SK-N-SH (cell line): ENCODE measurements at regions not wholly inside any gene's neighbourhood (a gene's known extent, or its start where the extent isn't known, plus 50 kb on each side); places are given as distances from the start of the nearest gene placed in this dataset.
A peak's percentile ranks its signal among the peaks of the same experiment; 100 is the strongest.

Experiments
- CTCF ChIA-PET: fragments of 300-600, 350-600 bp; formaldehyde crosslinking; extraction: SDS; loops from one replicate; lab custom pipeline; 2021; lab: Yijun Ruan, JAX
- POLR2A ChIA-PET: fragments of 350-600 bp; sonication (Branson Sonifier 250); formaldehyde crosslinking; extraction: SDS; loops from one replicate; lab custom pipeline; 2020; ENCODE audit warnings: antibody characterized with exemption, inconsistent platforms; lab: Yijun Ruan, JAX
- DNase-seq: peaks from one replicate; pipeline ENCODE4 v3.0.0; 2012
- H2AFZ ChIP-seq: fragments of 200-600 bp; sonication (generic); 2 replicates; pipeline ENCODE4 v1.8.1; 2016; ENCODE audit warnings: antibody characterized with exemption, mild to moderate bottlenecking, low read depth
- H3F3A ChIP-seq: fragments of 200-600 bp; sonication (generic); replicated peaks from 2 replicates; pipeline ENCODE3; 2016; ENCODE audit warnings: antibody characterized with exemption, mild to moderate bottlenecking; ENCODE audit not compliant: insufficient read depth
- H3K27ac ChIP-seq, 2 experiments: fragments of 200-500 bp in 1 of 2; fragments of 200-600 bp in 1 of 2; sonication (Bioruptor generic) in 1 of 2; sonication (generic), shearing (Covaris generic) in 1 of 2; 2 replicates each; pipeline versions ENCODE4 v1.5.1 to v1.6.1; 2014 to 2016; ENCODE audit warnings: low read depth in 2 of 2, inconsistent platforms in 1 of 2, low read length in 1 of 2, mild to moderate bottlenecking in 1 of 2, mixed read lengths in 1 of 2
- H3K27me3 ChIP-seq: fragments of 200-600 bp; sonication (generic), shearing (Covaris generic); 2 replicates; pipeline ENCODE4 v1.6.1; 2016; ENCODE audit warnings: mixed run types; ENCODE audit not compliant: insufficient read depth
- H3K36me3 ChIP-seq, 2 experiments: fragments of 200-500 bp in 1 of 2; fragments of 200-600 bp in 1 of 2; sonication (Bioruptor generic) in 1 of 2; sonication (generic) in 1 of 2; replicated peaks in 1 of 2; 2 replicates each; pipeline versions ENCODE3 to v1.5.1; 2014 to 2016; ENCODE audit warnings: low read length in 1 of 2, mild to moderate bottlenecking in 1 of 2; ENCODE audit not compliant: insufficient read depth in 2 of 2, control insufficient read depth in 1 of 2
- H3K4me1 ChIP-seq, 2 experiments: fragments of 200-500 bp in 1 of 2; fragments of 200-600 bp in 1 of 2; sonication (Bioruptor generic) in 1 of 2; sonication (generic), shearing (Covaris generic) in 1 of 2; 2 replicates each; pipeline versions ENCODE4 v1.5.1 to v1.6.1; 2014 to 2016; ENCODE audit warnings: low read depth in 1 of 2, low read length in 1 of 2, mixed run types in 1 of 2; ENCODE audit not compliant: insufficient read depth in 2 of 2, control insufficient read depth in 1 of 2
- H3K4me2 ChIP-seq: fragments of 200-600 bp; sonication (generic), shearing (Covaris generic); 2 replicates; pipeline ENCODE4 v1.6.1; 2017; ENCODE audit warnings: mixed run types
- H3K4me3 ChIP-seq, 2 experiments: fragments of 200-500 bp in 1 of 2; fragments of 200-600 bp in 1 of 2; sonication (Bioruptor generic) in 1 of 2; sonication (generic), shearing (Covaris generic) in 1 of 2; 2 replicates each; pipeline versions ENCODE4 v1.5.1 to v1.8.1; 2014 to 2016; ENCODE audit warnings: low read depth in 2 of 2, inconsistent platforms in 1 of 2, low read length in 1 of 2, mild to moderate bottlenecking in 1 of 2, mixed read lengths in 1 of 2, moderate library complexity in 1 of 2
- H3K79me2 ChIP-seq: fragments of 200-600 bp; sonication (generic); 2 replicates; pipeline ENCODE4 v1.8.1; 2017; ENCODE audit warnings: mild to moderate bottlenecking; ENCODE audit not compliant: insufficient read depth
- H3K9ac ChIP-seq: fragments of 200-600 bp; sonication (generic); 2 replicates; pipeline ENCODE4 v1.6.1; 2017; ENCODE audit warnings: mixed run types
- H3K9me2 ChIP-seq: fragments of 200-600 bp; sonication (generic); 2 replicates; pipeline ENCODE4 v1.6.1; 2017; ENCODE audit warnings: mixed run types
- H3K9me3 ChIP-seq: fragments of 200-600 bp; sonication (generic); 2 replicates; pipeline ENCODE4 v1.6.1; 2017; ENCODE audit warnings: mixed run types, mild to moderate bottlenecking, moderate library complexity
- H4K20me1 ChIP-seq: fragments of 200-600 bp; sonication (generic); 2 replicates; pipeline ENCODE4 v1.6.1; 2017; ENCODE audit warnings: mild to moderate bottlenecking, mixed run types; ENCODE audit not compliant: insufficient read depth
- ELF1 ChIP-seq: IDR thresholded peaks from 2 replicates; pipeline ENCODE4 v1.4.0; 2012
- EZH2phosphoT487 ChIP-seq: fragments of 200-600 bp; sonication (generic); IDR thresholded peaks from 2 replicates; pipeline ENCODE4 v1.6.1; 2017; ENCODE audit warnings: low read depth, mixed run types, mild to moderate bottlenecking, antibody characterized with exemption, moderate library complexity, borderline replicate concordance
- FOSL2 ChIP-seq: IDR thresholded peaks from 2 replicates; pipeline ENCODE4 v1.4.0; 2012; ENCODE audit warnings: low read depth, mild to moderate bottlenecking, moderate library complexity, borderline replicate concordance
- MEF2A ChIP-seq: IDR thresholded peaks from 2 replicates; pipeline ENCODE4 v1.4.0; 2012; ENCODE audit warnings: low read depth, borderline replicate concordance
- NFIC ChIP-seq: IDR thresholded peaks from 2 replicates; pipeline ENCODE4 v1.4.0; 2012; ENCODE audit warnings: borderline replicate concordance
- RCOR1 ChIP-seq: fragments of 150-350 bp; IDR thresholded peaks from 2 replicates; pipeline ENCODE4 v1.6.1; 2017; ENCODE audit warnings: antibody characterized with exemption, low read length
- RXRA ChIP-seq: IDR thresholded peaks from 2 replicates; pipeline ENCODE4 v1.4.0; 2012; ENCODE audit warnings: low read depth, mild to moderate bottlenecking, borderline replicate concordance
- TCF12 ChIP-seq: IDR thresholded peaks from 2 replicates; pipeline ENCODE4 v1.4.0; 2012
- WGBS: methylation state at CpG from one replicate; pipeline ENCODE4 v1.1.6; 2017; ENCODE audit warnings: low lambda C conversion rate; 5-methylcytosine and 5-hydroxymethylcytosine counted together
- TF ChIP-seq, protein P1 (sequence below): IDR thresholded peaks from 2 replicates; pipeline ENCODE4 v1.4.0; 2012; ENCODE audit warnings: low read depth
- TF ChIP-seq, protein P2 (sequence below): fragments of 150-350 bp; IDR thresholded peaks from 2 replicates; pipeline ENCODE4 v1.6.1; 2017; ENCODE audit warnings: antibody characterized with exemption, low read length, low read depth, borderline replicate concordance
- TF ChIP-seq, protein P3 (sequence below): fragments of 150-350 bp; IDR thresholded peaks from 2 replicates; pipeline ENCODE4 v1.6.1; 2016; ENCODE audit warnings: mild to moderate bottlenecking, low read depth, low read length
- TF ChIP-seq, protein P4 (sequence below): IDR thresholded peaks from 2 replicates; pipeline ENCODE4 v1.6.1; 2012; ENCODE audit warnings: mild to moderate bottlenecking, low read depth, low read length, moderate library complexity

DNA sequence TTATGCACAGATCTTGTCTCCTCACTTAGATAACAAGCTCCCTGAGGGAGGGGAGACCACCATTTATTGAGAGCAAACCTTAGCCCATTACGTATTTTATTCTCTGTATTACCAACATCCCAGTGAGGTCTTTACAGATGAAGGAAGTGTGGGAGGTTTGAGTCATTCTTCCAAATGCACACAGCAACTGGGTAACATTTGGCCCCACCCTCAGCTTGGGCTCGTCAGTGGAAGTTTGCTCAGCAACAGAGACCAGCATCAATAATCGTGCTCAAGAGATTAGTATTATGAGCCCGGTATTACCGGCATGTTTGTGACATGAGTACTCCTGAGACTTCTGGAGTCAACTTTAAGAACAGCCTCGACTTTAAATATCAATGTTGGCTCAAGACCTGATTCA lies 168.6 kb downstream of the ETAA1 start:
- WGBS: 82% methylated on average over 5 of the region's 6 CpGs
- Histone ChIP-seq H3K9ac (no peak overlapping the region), H3K4me3 (no peak overlapping the region), H3K4me2 (no peak overlapping the region), H3K36me3 (no peaks in the 10 kb centered on the region), H4K20me1 (no peaks in the 10 kb centered on the region), H2AFZ (no peak overlapping the region), H3K9me3 (no peaks in the 10 kb centered on the region), H3K79me2 (no peaks in the 10 kb centered on the region), H3K9me2 (no peaks in the 10 kb centered on the region), H3K27ac (peak overlapping the region in 1 of 2 experiments; percentile 34; a peak in 1 of 4 replicates), H3K4me1 (peaks cover 11 to 20% of the 10 kb centered on the region in 2 experiments), H3K27me3 (no peaks in the 10 kb centered on the region), H3F3A (peaks cover 29% of the 10 kb centered on the region)
- POLR2A ChIA-PET: no interaction called here
- TF ChIP-seq RXRA: no peak
- TF ChIP-seq EZH2phosphoT487: no peak
- TF ChIP-seq, protein P1, sequence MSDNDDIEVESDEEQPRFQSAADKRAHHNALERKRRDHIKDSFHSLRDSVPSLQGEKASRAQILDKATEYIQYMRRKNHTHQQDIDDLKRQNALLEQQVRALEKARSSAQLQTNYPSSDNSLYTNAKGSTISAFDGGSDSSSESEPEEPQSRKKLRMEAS: no peak
- TF ChIP-seq, protein P2, sequence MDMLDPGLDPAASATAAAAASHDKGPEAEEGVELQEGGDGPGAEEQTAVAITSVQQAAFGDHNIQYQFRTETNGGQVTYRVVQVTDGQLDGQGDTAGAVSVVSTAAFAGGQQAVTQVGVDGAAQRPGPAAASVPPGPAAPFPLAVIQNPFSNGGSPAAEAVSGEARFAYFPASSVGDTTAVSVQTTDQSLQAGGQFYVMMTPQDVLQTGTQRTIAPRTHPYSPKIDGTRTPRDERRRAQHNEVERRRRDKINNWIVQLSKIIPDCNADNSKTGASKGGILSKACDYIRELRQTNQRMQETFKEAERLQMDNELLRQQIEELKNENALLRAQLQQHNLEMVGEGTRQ: no peak
- TF ChIP-seq NFIC: no peak
- no peak for TF ChIP-seq RCOR1
- TF ChIP-seq, protein P3, sequence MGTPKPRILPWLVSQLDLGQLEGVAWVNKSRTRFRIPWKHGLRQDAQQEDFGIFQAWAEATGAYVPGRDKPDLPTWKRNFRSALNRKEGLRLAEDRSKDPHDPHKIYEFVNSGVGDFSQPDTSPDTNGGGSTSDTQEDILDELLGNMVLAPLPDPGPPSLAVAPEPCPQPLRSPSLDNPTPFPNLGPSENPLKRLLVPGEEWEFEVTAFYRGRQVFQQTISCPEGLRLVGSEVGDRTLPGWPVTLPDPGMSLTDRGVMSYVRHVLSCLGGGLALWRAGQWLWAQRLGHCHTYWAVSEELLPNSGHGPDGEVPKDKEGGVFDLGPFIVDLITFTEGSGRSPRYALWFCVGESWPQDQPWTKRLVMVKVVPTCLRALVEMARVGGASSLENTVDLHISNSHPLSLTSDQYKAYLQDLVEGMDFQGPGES: no peak
- DNase-seq: no peak
- CTCF ChIA-PET: interaction anchor here (0.8 kb wide), 1 partner anchor 70 kb away, joined by 3 read pairs; no protein-coding TSS in a partner anchor

DNA sequence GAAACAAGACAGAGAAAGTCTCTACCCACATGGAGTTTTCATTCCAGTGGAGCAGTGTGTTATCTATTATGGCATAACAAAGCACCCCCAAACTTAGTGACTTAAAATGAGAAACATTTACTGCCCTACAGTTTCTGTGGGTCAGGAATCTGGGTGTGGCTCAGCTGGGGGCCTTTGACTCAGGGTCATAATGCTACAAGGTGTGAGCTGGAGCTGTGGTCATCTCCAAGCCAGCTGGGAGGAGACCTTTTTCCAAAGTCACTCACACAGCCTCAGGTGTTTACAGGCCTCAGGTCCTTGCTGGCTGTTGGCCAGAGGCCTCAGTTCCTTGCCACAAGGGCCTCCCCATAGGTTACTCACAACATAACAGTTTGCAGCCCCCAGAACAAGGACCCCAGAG lies 169.2 kb downstream of the ETAA1 start:
- no peaks in the 10 kb centered on the region for H3K27me3 ChIP-seq
- ChIA-PET CTCF (interaction anchor here (0.8 kb wide), 1 partner anchor 70 kb away, joined by 3 read pairs; no protein-coding TSS in a partner anchor), POLR2A (no interaction called here)
- H3K4me3 ChIP-seq: no peak overlapping the region
- H2AFZ ChIP-seq: no peak overlapping the region
- H3K27ac ChIP-seq: peak overlapping the region in 1 of 2 experiments; percentile 53; a peak in 2 of 4 replicates
- no peak overlapping the region for H3K4me2 ChIP-seq
- H3K9me2 ChIP-seq: no peaks in the 10 kb centered on the region
- no peak overlapping the region for H3K9ac ChIP-seq
- no peaks in the 10 kb centered on the region for H3K79me2 ChIP-seq
- no peaks in the 10 kb centered on the region for H4K20me1 ChIP-seq
- H3K9me3 ChIP-seq: no peaks in the 10 kb centered on the region
- no peaks in the 10 kb centered on the region for H3K36me3 ChIP-seq
- H3K4me1 ChIP-seq: peaks cover 11 to 20% of the 10 kb centered on the region in 2 experiments
- TF ChIP-seq, protein P4, sequence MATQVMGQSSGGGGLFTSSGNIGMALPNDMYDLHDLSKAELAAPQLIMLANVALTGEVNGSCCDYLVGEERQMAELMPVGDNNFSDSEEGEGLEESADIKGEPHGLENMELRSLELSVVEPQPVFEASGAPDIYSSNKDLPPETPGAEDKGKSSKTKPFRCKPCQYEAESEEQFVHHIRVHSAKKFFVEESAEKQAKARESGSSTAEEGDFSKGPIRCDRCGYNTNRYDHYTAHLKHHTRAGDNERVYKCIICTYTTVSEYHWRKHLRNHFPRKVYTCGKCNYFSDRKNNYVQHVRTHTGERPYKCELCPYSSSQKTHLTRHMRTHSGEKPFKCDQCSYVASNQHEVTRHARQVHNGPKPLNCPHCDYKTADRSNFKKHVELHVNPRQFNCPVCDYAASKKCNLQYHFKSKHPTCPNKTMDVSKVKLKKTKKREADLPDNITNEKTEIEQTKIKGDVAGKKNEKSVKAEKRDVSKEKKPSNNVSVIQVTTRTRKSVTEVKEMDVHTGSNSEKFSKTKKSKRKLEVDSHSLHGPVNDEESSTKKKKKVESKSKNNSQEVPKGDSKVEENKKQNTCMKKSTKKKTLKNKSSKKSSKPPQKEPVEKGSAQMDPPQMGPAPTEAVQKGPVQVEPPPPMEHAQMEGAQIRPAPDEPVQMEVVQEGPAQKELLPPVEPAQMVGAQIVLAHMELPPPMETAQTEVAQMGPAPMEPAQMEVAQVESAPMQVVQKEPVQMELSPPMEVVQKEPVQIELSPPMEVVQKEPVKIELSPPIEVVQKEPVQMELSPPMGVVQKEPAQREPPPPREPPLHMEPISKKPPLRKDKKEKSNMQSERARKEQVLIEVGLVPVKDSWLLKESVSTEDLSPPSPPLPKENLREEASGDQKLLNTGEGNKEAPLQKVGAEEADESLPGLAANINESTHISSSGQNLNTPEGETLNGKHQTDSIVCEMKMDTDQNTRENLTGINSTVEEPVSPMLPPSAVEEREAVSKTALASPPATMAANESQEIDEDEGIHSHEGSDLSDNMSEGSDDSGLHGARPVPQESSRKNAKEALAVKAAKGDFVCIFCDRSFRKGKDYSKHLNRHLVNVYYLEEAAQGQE: no peak
- TF ChIP-seq TCF12 (no peak), ELF1 (no peak), MEF2A (no peak), FOSL2 (no peak)
- TF ChIP-seq, protein P1: no peak
- DNase-seq: no peak
- peaks cover 24% of the 10 kb centered on the region for H3F3A ChIP-seq
